HG02571 (cell line): ENCODE measurements at regions not wholly inside any gene's neighbourhood (a gene's known extent, or its start where the extent isn't known, plus 50 kb on each side); places are given as distances from the start of the nearest gene placed in this dataset.

ENCODE experiments used
- ATAC-seq: cut with Tn5 transposase; IDR thresholded peaks from one replicate; pipeline ENCODE4 v1.9.1; 2021; ENCODE audit warnings: mild to moderate bottlenecking, moderate library complexity; ENCODE audit not compliant: unreplicated experiment

GRCh38 chr1:79695138-79695537 is 688.6 kb upstream of the ADGRL4 start:
- peak; percentile 91 for ATAC-seq

GRCh38 chr1:79694241-79694640 is 687.7 kb upstream of the ADGRL4 start:
- ATAC-seq, result no peak

- no peak for ATAC-seq
Observed at GRCh38 chr1:79693441-79694114, 687.0 kb upstream of the ADGRL4 start.

- no peak for ATAC-seq
Observed at GRCh38 chr1:79692519-79692918, 686.0 kb upstream of the ADGRL4 start.

- no peak for ATAC-seq
Observed at GRCh38 chr1:79688932-79689331, 682.4 kb upstream of the ADGRL4 start.

- ATAC-seq, result no peak
Observed at GRCh38 chr1:79683420-79683819, 676.9 kb upstream of the ADGRL4 start.

GRCh38 chr1:79682478-79682877 is 675.9 kb upstream of the ADGRL4 start:
- no peak for ATAC-seq

- ATAC-seq, result no peak
Observed at GRCh38 chr1:79681382-79681781, 674.9 kb upstream of the ADGRL4 start.

- ATAC-seq, result no peak
Observed at GRCh38 chr1:79679916-79680315, 673.4 kb upstream of the ADGRL4 start.

GRCh38 chr1:79667848-79668696 is 661.5 kb upstream of the ADGRL4 start:
- peak; percentile 77 for ATAC-seq

- ATAC-seq, result no peak
Observed at GRCh38 chr1:79667166-79667565, 660.6 kb upstream of the ADGRL4 start.

GRCh38 chr1:79663916-79664315 is 657.4 kb upstream of the ADGRL4 start:
- ATAC-seq, result no peak

- no peak for ATAC-seq
Observed at GRCh38 chr1:79662596-79662995, 656.1 kb upstream of the ADGRL4 start.

GRCh38 chr1:79660129-79660528 is 653.6 kb upstream of the ADGRL4 start:
- no peak for ATAC-seq

- ATAC-seq, result no peak
Observed at GRCh38 chr1:79657951-79658658, 651.6 kb upstream of the ADGRL4 start.

- ATAC-seq, result no peak
Observed at GRCh38 chr1:79655876-79656275, 649.3 kb upstream of the ADGRL4 start.

GRCh38 chr1:79652426-79652825 is 645.9 kb upstream of the ADGRL4 start:
- no peak for ATAC-seq

- no peak for ATAC-seq
Observed at GRCh38 chr1:79648126-79648525, 641.6 kb upstream of the ADGRL4 start.

GRCh38 chr1:79646880-79647279 is 640.4 kb upstream of the ADGRL4 start:
- ATAC-seq, result no peak

GRCh38 chr1:79638382-79638781 is 631.9 kb upstream of the ADGRL4 start:
- peak; percentile 83 for ATAC-seq

GRCh38 chr1:79633456-79633855 is 626.9 kb upstream of the ADGRL4 start:
- ATAC-seq, result no peak

- ATAC-seq, result no peak
Observed at GRCh38 chr1:79629414-79629813, 622.9 kb upstream of the ADGRL4 start.
